Activated gamma-delta T cell treated with Interleukin-2 at 50 U/mL for 16 hours (primary cell): ENCODE measurements at regions not wholly inside any gene's neighbourhood (a gene's known extent, or its start where the extent isn't known, plus 50 kb on each side); places are given as distances from the start of the nearest gene placed in this dataset.

Experiments used
- DNase-seq: peaks from one replicate; pipeline ENCODE4 v3.0.0-alpha.2; 2020

- DNase-seq, result no peak
These were observed 311.8 kb upstream of the B3GALT2 start for GRCh38 chr1:193498088-193498655.

DNA sequence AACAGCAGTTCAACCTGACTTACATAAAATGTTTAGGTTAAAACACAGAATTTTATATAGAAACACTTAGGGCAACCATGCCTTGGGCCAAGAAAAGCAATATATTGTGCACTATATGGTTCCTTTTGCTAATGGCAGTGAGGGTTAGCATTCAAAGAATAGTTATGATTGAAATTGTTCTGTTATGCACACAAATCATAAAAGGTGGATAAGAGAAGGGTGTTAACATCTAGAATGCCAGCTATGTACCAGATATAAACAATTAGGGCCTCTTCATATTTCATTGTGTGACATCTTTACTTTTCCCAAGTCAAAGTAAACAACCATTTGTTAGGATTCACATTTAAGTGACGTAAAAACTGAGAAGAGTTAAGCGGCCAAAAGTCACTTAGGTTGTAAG is 308.0 kb upstream of the B3GALT2 start:
- DNase-seq, result no peak

GRCh38 chr1:193489191-193489590 is 302.8 kb upstream of the B3GALT2 start:
- DNase-seq, result no peak

DNA sequence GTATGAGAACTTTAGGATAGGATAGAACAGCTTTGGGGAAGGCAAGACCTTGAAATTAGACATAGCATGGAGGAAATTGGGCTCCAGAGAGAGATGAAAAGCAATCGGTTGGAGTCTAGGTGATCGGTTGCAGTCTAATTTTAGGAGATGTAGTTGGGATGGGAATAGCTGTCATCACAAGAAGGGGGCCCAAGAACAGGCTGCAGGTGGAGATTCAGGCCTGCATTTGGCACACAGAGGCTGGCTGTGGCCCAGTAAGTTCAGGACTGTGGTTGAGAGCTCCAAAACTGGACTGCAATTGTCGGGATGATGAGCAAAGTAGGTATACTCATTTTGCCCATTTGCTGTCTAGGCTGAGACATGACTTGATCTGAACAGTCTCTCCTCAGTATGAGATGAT is 301.3 kb upstream of the B3GALT2 start:
- DNase-seq, result no peak

GRCh38 chr1:193486671-193487229 is 300.3 kb upstream of the B3GALT2 start:
- DNase-seq, result no peak

- DNase-seq, result no peak
These were observed 294.3 kb upstream of the B3GALT2 start for GRCh38 chr1:193480755-193481154.

GRCh38 chr1:193479187-193479586 is 292.8 kb upstream of the B3GALT2 start:
- DNase-seq, result peak; percentile 79

GRCh38 chr1:193476748-193477147 is 290.3 kb upstream of the B3GALT2 start:
- DNase-seq, result no peak

- no peak for DNase-seq
These were observed 287.5 kb upstream of the B3GALT2 start for GRCh38 chr1:193473932-193474331.

DNA sequence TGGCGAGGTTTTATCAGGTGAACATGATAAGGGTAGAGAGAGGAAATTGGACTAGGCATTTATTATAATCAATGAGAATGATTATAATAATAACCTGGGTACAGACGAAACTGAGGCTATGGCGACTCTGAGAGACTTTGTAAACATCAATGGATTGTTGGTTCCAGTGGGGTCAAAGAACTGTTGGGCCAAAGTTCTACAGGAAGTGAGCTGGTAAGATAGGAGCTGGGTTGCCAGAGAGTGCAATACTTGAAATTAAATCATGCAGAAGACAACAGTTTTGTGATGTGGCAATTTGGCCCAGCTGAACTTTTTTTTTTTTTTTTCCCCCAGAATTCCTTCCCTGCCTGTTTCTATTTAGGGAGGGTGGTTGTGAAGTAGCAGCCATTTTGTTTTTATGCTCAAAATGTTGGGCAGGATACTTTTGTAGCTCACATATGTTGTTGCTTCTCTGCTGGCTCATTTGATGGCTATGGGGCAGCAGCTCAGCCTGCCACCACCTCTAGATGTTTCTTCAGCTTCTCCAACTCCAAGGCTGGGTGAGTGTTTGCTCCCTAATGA is 286.5 kb upstream of the B3GALT2 start:
- DNase-seq, result no peak

DNA sequence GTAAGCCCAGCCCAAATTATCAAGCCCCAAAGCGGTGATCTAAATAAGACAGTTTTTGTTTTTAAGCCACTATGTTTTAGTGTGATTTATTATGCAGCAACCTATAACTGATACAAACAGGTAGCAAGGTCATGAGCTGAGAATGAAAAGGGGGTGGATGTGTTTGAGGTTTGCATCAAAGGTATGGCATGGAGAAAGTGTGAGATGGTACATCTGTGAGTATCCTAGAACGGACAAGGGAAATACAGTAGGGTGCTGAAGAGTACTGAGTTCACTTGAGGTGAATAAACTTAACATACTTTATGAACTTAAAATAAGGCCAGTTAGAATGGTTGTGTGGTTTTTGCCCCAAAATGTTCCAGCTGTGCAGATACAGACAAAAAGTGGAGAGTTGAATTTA is 286.0 kb upstream of the B3GALT2 start:
- DNase-seq, result no peak

GRCh38 chr1:193471981-193472380 is 285.6 kb upstream of the B3GALT2 start:
- no peak for DNase-seq

DNA sequence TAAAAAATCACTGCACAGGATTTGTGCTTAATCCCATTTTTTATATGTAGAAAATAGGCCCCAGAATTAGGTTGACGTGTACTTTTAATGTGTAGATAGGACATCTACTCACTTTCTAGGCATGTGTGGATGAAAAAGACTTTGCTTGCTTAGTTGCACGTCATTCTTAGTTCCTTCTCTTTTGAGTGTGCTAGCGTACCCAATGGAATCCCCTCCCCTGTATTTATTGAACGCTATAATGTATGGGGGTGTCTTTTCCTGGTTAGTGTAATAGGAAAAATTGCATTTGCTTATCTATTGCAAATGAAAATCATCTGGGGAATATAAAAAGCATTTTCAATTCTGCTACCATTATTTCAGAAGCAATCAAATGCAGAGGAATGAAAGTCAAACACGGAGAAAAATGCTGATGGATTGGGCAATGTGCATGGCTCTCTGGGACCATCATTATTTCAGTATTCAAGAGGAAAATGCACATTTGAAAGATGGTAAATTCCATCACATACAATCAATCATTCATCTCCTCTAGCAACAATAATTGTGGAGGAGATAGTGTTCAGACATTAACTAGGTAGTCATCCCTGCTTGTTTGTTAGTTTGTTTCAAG is 277.0 kb upstream of the B3GALT2 start:
- no peak for DNase-seq

GRCh38 chr1:193462629-193463320 is 276.4 kb upstream of the B3GALT2 start:
- DNase-seq, result no peak

DNA sequence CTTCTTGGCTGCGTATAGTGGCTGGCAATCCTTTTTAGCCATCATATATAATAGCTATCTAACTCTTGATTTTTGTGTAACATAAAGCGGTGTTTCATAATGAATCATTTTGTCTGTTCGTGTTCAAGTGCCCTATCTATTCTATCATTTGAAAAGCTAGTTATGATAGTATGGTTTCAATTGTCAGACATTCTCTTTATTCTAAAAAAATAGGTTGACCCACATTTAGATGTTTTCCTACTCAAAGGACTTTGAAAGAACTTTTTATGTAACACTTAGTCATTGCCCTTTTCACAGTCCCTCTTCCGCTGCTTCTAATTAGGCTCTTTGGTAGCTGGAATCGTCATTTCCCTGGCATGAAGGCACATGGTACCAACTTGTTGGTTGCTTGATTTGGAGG is 272.2 kb upstream of the B3GALT2 start:
- no peak for DNase-seq

DNA sequence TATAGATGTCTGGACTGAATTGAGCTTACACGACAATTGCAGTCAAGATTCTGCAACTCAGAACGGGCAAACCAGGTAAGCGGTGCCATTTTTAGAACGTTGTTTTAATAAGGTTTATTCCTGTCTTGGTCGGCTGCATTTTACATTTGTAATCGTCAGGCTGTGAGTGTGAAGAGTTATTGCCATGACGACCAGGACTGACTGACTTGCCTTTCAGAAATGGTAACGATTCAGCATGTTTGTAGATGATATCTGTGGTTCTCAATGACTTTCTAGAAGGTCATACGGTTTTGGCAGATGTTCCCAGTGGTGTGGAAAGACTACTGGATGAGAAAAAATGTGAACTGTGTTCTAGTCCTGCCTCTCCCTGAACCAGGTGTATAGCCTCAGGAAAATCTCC is 271.3 kb upstream of the B3GALT2 start:
- no peak for DNase-seq

GRCh38 chr1:193456811-193457280 is 270.4 kb upstream of the B3GALT2 start:
- DNase-seq, result no peak

DNA sequence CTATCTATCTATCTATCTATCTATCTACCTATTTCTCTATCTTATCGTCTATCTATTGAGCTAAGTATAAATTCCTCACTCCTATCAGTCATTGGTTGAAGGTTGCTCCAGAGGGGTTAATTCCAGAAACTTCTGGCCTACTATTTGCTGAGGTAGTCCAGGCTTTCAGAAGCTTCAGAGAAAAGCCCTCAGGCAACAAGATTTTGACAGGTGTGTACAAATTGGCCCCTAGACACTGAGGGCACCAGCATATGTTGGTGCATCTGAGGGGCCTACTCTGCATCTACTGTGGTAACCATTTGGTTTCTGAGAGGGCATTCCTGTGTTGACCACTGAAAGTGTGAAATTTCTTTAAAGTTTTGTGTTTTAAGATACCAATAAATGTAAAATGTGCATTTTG is 265.2 kb upstream of the B3GALT2 start:
- no peak for DNase-seq

GRCh38 chr1:193451001-193451400 is 264.6 kb upstream of the B3GALT2 start:
- no peak for DNase-seq

DNA sequence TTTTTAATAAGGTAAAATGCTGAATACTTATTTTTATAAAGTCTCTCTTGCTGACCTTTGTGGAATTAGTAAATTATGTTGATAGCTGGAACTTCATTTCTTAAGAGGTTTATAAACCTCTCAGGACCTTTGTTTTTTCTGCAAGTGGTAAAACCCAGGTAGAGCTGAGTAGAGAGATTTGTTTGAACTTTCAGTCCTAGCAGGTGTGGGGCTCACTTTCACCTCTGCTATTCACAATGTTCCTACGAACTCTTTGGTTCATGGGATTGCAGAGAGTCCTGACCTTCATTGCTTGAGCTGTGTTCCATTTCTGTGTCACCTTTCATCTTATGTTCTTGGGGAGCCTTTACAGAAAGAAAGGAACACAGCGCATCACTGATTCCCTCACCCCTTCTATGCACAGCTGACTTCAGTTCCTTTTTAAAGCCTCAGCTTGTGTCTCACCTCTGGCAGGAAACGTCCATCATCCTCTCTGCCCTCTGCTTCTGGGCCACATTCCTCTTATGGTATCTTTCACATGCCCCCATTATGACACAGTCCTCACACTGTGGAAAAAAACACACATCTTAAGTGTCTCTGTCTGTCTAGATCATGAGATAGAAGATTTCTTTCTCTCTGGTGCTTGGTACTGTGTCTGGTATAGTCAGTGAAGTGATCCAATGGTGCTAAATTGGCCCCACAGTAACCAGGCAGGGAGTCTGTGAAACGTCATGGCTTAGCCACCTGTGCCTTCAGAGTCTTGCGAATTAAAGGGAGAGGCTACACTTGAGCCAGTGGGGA is 262.5 kb upstream of the B3GALT2 start:
- DNase-seq, result no peak

DNA sequence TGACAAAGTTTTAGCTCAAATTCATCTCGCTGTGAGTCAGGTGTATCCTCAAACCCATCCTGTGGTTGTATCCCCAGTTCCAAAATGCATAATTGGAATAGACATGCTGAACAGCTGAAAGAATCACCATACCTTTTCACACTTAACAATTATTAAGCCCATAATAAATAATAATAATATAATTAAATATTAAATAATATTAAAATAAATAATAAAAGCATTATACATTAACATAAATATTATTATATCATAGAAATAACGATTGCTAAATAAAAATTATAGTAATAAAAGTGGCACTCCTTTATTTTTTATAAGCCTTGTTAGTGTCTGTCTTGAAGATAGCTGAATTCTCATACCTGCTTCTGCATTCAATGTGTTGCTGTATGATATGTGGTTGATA is 257.5 kb upstream of the B3GALT2 start:
- DNase-seq, result no peak

DNA sequence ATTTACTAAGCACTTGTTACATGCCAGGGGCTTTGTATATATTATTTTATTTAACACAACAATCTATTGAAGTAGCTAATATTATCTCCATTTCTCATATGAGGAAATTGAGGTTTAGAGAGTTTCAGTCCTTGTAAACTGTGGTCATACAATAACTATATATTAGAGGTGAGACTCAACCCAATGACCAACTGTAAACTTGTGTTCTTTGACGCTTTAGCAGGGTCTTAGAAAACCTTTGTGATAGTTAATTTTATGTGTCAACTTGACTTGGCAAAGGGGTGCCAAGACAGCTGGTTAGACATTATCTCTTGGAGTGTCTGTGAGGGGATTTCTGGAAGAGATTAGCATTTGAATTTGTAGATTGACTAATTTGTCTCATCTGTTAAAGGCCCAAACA is 252.4 kb upstream of the B3GALT2 start:
- no peak for DNase-seq

DNA sequence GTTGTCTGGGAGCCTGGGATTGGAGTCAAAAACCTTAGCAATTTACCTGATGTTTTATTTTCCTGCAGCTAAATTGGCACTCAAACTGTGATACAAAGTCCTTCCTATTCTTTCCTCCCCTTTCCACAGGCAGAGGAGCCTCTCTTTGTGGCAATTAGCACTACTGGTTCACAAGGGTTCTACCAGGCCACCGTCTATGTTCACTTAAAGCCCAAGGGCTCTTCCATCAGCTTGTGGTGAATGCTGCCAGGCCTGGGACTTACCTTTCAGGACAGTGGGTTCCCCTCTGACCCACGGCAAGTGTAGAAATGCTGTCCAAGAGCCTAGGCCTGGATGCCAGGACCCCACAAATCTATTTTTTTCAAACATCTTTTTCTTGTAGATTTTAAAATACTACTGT is 251.9 kb upstream of the B3GALT2 start:
- DNase-seq, result no peak
